Limb (tissue), 2 donors: ENCODE measurements at regions not wholly inside any gene's neighbourhood (a gene's known extent, or its start where the extent isn't known, plus 50 kb on each side); places are given as distances from the start of the nearest gene placed in this dataset.
"Not testable (repeated sequence)": the region's sequence is repeated elsewhere in the genome, so short reads cannot be mapped to it uniquely, and the experiment has no call there.

Experiments used
- DNase-seq, 2 donors: peaks; one replicate each; pipeline ENCODE4 v3.0.0-alpha.2; 2016; ENCODE audit errors: extremely low spot score in 2 of 2

- DNase-seq = no peak
Observed at GRCh38 chr4:59455751-59456150, 1744.4 kb upstream of the ADGRL3 start.

GRCh38 chr4:59457576-59457975 lies 1742.5 kb upstream of the ADGRL3 start:
- no peak for DNase-seq

DNA sequence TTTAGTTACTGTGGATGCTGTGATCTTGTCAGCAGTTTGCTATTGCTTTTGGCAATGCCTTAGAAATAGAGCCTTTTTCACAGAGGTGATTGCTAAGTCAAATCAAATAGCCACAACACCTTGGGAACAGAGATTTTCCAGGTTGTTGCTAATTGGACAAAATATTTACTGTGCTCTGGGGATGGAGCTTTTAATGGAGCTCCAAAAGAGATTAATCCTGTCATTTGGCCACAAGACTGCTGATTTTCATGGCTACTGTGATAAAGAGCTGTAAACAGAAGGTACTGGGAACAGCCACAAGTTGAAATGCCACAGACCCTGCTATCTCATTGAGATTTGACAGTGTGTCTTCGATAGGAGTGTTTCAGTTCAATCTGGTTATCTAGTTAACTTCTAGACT lies 1715.2 kb upstream of the ADGRL3 start:
- no peak for DNase-seq

DNA sequence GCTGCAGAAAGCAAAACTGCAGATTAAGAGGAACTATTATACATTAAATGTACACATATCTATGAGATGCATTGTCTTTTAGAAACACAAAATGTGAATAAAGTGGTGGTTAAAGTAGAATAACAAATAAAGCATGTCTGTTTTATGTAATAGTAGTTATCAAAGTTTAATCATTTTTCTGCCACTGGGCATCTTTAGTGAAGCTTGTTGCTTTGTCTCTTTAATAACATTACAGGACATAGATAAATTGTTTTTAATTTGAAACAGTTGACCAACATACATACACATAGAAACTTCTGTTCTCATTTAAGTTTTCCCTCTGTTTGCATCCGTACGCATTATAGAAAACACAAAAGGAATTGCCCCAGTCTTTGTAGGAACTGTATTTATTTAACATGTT lies 1700.0 kb upstream of the ADGRL3 start:
- no peak for DNase-seq

DNA sequence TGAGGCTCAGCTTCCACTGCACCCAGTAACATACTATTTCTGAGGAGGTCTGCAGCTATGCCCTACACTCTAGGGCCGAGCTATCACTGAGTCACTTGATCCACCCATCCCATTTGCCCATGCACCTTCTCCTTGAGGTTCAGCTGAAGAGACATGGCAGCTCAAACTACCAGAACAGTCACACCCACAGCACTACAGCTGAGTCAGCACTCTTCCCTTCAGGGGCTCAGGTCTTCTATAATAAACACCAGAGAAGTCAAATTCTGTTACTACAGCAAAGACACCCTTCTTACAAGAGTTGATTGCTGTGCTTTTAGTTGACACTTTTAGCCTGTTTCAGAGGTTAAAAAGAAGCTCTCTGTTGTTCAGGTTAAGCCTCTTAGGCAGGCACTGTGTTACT lies 1696.4 kb upstream of the ADGRL3 start:
- no peak for DNase-seq

DNA sequence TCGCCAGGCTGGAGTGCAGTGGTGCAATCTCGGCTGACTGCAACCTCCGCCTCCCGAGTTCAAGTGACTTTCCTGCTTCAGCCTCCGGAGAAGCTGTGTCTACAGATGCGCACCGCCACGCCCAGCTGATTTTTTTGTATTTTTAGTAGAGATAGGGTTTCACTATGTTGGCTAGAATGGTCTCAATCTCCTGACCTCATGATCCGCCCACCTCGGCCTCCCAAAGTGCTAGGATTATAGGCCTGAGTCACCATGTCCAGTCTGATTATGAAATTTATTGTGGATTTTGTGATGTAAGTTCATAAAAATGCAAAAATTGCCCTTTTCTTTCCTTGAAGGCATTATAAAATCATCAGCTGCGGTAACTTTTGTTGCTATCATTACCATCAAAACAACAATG lies 1688.3 kb upstream of the ADGRL3 start:
- DNase-seq = not testable (repeated sequence)

DNA sequence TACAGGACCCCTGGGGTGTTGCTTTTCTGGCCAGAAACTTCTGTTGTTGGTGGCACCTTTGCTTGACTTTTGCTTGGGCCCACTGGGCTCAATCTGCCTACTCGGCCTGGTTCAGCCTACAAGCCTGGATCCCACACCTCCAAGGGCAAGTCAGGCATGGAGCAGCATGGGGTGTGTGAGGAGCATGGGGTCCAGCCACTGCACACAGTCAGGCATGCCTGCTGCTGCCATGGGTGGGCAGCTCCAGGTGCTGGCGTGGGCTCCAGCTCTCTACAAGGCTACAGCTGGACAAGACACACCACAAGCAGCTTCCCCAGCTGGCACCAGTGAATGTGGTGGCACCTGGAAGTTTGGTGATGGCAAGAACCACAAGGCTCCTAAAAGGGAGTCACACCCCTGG lies 1683.1 kb upstream of the ADGRL3 start:
- no peak for DNase-seq

GRCh38 chr4:59518005-59518823 lies 1681.9 kb upstream of the ADGRL3 start:
- no peak for DNase-seq

- no peak for DNase-seq
Observed at GRCh38 chr4:59525885-59526284, 1674.2 kb upstream of the ADGRL3 start.

DNA sequence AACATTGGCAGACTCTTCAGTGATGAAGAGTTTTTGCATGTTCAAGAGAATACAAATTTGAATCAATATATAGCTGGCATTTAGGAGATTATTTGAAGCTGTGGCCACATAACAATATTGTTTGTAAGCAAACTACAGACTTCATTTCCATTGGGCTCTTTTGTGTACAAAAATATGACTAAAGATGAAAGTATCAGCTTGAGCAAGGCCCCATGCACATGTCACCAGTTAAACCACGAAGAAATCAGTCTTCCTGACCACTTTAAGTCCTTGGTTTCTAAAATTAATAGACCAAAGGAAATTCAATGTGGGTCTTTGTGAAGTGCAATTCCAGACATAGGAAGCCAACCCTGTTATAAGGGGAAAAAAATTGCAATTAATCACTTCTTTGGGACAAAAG lies 1664.6 kb upstream of the ADGRL3 start:
- DNase-seq = no peak

- DNase-seq = no peak
Observed at GRCh38 chr4:59536428-59536827, 1663.7 kb upstream of the ADGRL3 start.

DNA sequence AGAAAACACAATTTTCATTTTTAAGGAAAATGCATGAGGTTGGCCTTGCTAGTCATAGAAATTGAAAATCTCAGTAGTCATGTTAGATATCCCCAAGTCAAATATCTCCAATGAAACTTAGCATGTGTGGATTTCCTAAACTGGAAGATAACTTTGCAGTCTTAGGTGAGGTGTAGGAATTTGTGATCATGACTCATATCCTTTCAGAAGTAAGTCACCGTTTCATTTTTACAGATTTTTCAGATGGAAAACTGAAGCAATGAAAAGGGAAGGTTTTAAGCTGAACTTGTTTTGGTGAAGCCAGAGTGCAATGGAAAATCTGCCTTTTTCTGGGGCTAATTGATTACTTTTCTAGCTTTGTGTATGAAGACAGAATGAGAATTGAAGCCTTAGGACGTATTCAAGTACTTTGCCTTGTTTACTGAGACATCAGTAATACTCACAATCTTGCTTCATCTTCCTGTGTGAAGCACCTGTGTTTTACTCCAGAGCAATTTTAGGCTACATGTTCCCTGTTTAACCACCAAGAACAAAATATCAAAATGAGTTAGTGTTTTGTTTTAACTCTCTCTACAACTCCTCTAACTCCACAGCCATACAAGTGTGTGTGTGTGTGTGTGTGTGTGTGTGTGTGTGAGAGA lies 1662.8 kb upstream of the ADGRL3 start:
- no peak for DNase-seq

GRCh38 chr4:59539401-59539800 lies 1660.7 kb upstream of the ADGRL3 start:
- no peak for DNase-seq

GRCh38 chr4:59540311-59540710 lies 1659.8 kb upstream of the ADGRL3 start:
- DNase-seq = no peak

GRCh38 chr4:59553063-59553720 lies 1646.9 kb upstream of the ADGRL3 start:
- DNase-seq = no peak

DNA sequence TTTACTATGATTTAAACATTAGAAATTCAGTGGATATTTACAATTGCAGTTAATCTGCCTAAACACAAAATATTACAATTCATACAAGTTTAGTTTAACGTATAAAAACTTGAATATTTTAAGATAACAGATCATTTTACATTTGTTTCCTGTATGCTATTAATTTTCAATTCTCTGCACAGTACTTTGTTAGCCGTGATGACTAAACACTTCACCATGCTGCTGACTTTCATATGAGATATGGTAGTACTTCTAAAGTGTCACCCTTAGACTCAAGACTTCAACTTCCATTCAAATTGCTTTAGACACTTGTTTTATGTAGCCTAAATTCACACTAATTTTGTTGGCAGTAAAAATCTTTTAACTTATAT lies 1646.4 kb upstream of the ADGRL3 start:
- DNase-seq = no peak

DNA sequence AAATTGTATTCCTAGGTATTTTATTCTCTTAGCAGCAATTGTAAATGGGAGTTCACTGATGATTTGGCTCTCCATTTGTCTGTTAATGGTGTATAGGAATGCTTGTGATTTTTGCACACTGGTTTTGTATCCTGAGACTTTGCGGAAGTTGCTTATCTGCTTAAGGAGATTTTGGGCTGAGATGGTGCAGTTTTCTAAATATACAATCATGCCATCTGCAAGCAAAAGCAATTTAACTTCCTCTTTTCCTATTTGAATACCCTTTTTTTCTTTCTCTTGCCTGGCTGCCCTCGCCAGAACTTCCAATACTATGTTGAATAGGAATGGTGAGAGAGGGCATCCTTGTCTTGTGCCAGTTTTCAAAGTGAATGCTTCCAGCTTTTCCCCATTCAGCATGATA lies 1643.9 kb upstream of the ADGRL3 start:
- not testable (repeated sequence) for DNase-seq

GRCh38 chr4:59560141-59560648 lies 1639.9 kb upstream of the ADGRL3 start:
- not testable (repeated sequence) for DNase-seq

- no peak for DNase-seq
Observed at GRCh38 chr4:59565836-59566235, 1634.3 kb upstream of the ADGRL3 start.

- DNase-seq = no peak
Observed at GRCh38 chr4:59570860-59571476, 1629.2 kb upstream of the ADGRL3 start.

- no peak for DNase-seq
Observed at GRCh38 chr4:59571805-59572430, 1628.2 kb upstream of the ADGRL3 start.
